GM23338 (cell line): ENCODE measurements at regions not wholly inside any gene's neighbourhood (a gene's known extent, or its start where the extent isn't known, plus 50 kb on each side); places are given as distances from the start of the nearest gene placed in this dataset.

ENCODE experiments used
- ATAC-seq: fragments of 200-7000 bp; cut with Tn5 transposase; 3 replicates; pipeline ENCODE4 v1.9.1; 2020
- DNase-seq: peaks from one replicate; pipeline ENCODE4 v3.0.0-alpha.2; 2015; ENCODE audit warnings: low spot score
- H2AFZ ChIP-seq: fragments of 200-600 bp; sonication (generic); 2 replicates; pipeline ENCODE4 v1.8.0; 2016; ENCODE audit warnings: antibody characterized with exemption, mild to moderate bottlenecking, moderate library complexity
- H3F3A ChIP-seq: fragments of 200-600 bp; sonication (generic); replicated peaks from 2 replicates; pipeline ENCODE4 v1.8.0; 2017; ENCODE audit warnings: antibody characterized with exemption, mixed run types, low read depth
- H3K27ac ChIP-seq: fragments of 200-600 bp; sonication (generic); 2 replicates; pipeline ENCODE4 v1.6.1; 2016; ENCODE audit warnings: low read depth
- H3K27me3 ChIP-seq: fragments of 200-600 bp; sonication (generic); 2 replicates; pipeline ENCODE4 v1.8.0; 2016; ENCODE audit warnings: mild to moderate bottlenecking, mixed run types, moderate library complexity; ENCODE audit not compliant: insufficient read depth
- H3K36me3 ChIP-seq: fragments of 200-600 bp; sonication (generic); 2 replicates; pipeline ENCODE4 v1.8.0; 2016; ENCODE audit warnings: mild to moderate bottlenecking; ENCODE audit not compliant: insufficient read depth
- H3K4me1 ChIP-seq: fragments of 200-600 bp; sonication (generic); 2 replicates; pipeline ENCODE4 v1.8.0; 2016; ENCODE audit warnings: mild to moderate bottlenecking, moderate library complexity; ENCODE audit not compliant: insufficient read depth
- H3K4me2 ChIP-seq: fragments of 200-600 bp; sonication (generic); 2 replicates; pipeline ENCODE4 v1.7.1; 2017; ENCODE audit warnings: mixed run types
- H3K4me3 ChIP-seq: fragments of 200-600 bp; sonication (generic); 2 replicates; pipeline ENCODE4 v1.6.1; 2016; ENCODE audit warnings: mixed run types
- H3K79me2 ChIP-seq: fragments of 200-600 bp; sonication (generic); replicated peaks from 2 replicates; pipeline ENCODE4 v1.8.0; 2017; ENCODE audit warnings: mild to moderate bottlenecking; ENCODE audit not compliant: insufficient read depth
- H3K9me2 ChIP-seq: fragments of 200-600 bp; sonication (generic); 2 replicates; pipeline ENCODE4 v1.8.0; 2017; ENCODE audit not compliant: insufficient read depth
- H4K20me1 ChIP-seq: fragments of 200-600 bp; sonication (generic); replicated peaks from 2 replicates; pipeline ENCODE4 v1.8.0; 2017; ENCODE audit warnings: mild to moderate bottlenecking; ENCODE audit not compliant: insufficient read depth
- H3K27ac Mint-ChIP-seq: 2 replicates; pipeline ENCODE4 v1.8.0; 2020; ENCODE audit warnings: inconsistent platforms, mild to moderate bottlenecking, moderate library complexity, mixed read lengths
- H3K27me3 Mint-ChIP-seq: 3 replicates; pipeline ENCODE4 v1.8.0; 2022; ENCODE audit warnings: low read depth, mild to moderate bottlenecking, moderate library complexity, mixed read lengths, inconsistent platforms; ENCODE audit not compliant: insufficient read depth, poor library complexity
- H3K36me3 Mint-ChIP-seq: 3 replicates; pipeline ENCODE4 v1.8.0; 2021; ENCODE audit warnings: low read depth, mild to moderate bottlenecking, inconsistent platforms, moderate library complexity, mixed read lengths
- H3K4me1 Mint-ChIP-seq: 3 replicates; pipeline ENCODE4 v1.8.0; 2020; ENCODE audit warnings: mild to moderate bottlenecking, inconsistent platforms, mixed read lengths
- H3K4me3 Mint-ChIP-seq: 3 replicates; pipeline ENCODE4 v1.8.0; 2021; ENCODE audit warnings: moderate library complexity, mild to moderate bottlenecking, inconsistent platforms, mixed read lengths
- H3K9me3 Mint-ChIP-seq: 3 replicates; pipeline ENCODE4 v1.8.0; 2020; ENCODE audit warnings: moderate library complexity, mild to moderate bottlenecking, inconsistent platforms, mixed read lengths
- EZH2phosphoT487 ChIP-seq: fragments of 200-600 bp; sonication (generic); IDR thresholded peaks from one replicate; pipeline ENCODE4 v1.8.1; 2018; ENCODE audit warnings: antibody characterized with exemption; ENCODE audit not compliant: unreplicated experiment
- NANOG ChIP-seq: IDR thresholded peaks from 2 replicates; pipeline ENCODE4 v1.6.1; 2016; ENCODE audit warnings: antibody characterized with exemption, borderline replicate concordance
- POLR2AphosphoS5 ChIP-seq: IDR thresholded peaks from 2 replicates; pipeline ENCODE4 v1.6.1; 2016; ENCODE audit warnings: antibody characterized with exemption, low read depth
- STAT1 ChIP-seq: IDR thresholded peaks from one replicate; pipeline ENCODE4 v1.6.1; 2016; ENCODE audit warnings: antibody characterized with exemption; ENCODE audit not compliant: unreplicated experiment
- ZNF114 ChIP-seq: fragments of 250-450 bp; sonication (Bioruptor Pico); IDR thresholded peaks from 2 replicates; pipeline ENCODE4 v1.5.0; 2020; ENCODE audit warnings: mild to moderate bottlenecking, moderate library complexity
- ZNF331 ChIP-seq: fragments of 250-450 bp; sonication (Bioruptor Pico); IDR thresholded peaks from 2 replicates; pipeline ENCODE4 v1.5.0; 2020; ENCODE audit warnings: low read depth, mild to moderate bottlenecking, moderate library complexity
- TF ChIP-seq, protein P1 (sequence below), 2 experiments: fragments of 200-600 bp in 1 of 2; sonication (generic) in 1 of 2; conservative IDR thresholded peaks; 2 replicates each; pipeline versions ENCODE4 v1.5.1 to v1.6.1; 2016 to 2017; ENCODE audit warnings: antibody characterized with exemption in 2 of 2, low read depth in 2 of 2, mild to moderate bottlenecking in 2 of 2, moderate library complexity in 1 of 2
- TF ChIP-seq, protein P2 (sequence below): IDR thresholded peaks from one replicate; pipeline ENCODE4 v1.6.1; 2018; ENCODE audit warnings: antibody characterized with exemption; ENCODE audit not compliant: unreplicated experiment

DNA sequence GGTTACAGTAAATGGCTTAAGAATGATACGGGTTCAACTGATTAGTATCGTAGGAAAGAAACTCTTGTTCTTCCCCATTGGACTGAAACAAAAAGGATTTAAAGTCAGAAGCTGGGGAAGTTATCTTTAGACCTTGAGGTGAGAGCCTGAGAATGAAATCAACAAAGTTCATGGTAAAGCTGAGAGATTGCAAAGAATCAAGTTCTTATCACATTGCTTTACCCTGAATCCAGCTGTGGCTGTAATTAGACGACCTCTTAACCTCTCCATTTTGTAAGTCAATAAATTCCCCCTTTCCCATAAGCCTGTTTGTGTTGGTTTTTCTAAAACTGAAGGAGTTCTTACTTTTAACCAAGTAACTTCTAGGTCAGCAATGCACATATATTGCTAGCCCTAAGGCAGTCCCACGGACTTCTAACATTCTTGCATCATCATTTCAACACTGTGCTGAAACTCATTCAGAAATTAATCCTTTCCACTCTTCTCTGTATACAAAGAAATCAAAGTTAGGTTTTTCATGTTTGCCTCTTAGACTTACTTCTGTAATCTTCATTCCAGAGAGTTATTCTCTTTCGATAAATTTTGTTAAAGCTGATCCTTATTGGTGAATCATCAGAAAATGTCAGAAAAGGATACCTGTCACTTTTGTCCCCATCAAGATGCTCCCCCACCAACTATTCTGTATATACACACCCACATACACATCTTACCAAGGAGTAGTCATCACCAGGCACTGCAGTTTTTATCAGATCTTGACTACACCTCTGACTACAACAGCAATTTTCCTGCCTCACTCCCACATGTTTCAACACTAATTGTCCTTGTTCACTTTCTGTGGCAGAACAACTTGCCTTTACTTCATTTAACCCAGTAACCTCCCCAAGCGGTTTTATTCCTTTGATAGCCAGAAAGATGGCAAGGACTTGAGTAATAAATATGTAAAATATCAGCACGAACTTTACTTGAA is 77.9 kb upstream of the STK26 start:
- Histone ChIP-seq H3K36me3 (no peaks in the 10 kb centered on the region), H3K79me2 (no peaks in the 10 kb centered on the region), H3K27ac (no peak overlapping the region), H3K9me2 (no peaks in the 10 kb centered on the region), H3K4me3 (no peak overlapping the region), H3K27me3 (no peaks in the 10 kb centered on the region), H3K4me1 (no peaks in the 10 kb centered on the region), H3F3A (no peaks in the 10 kb centered on the region), H3K4me2 (no peak overlapping the region), H4K20me1 (no peaks in the 10 kb centered on the region), H2AFZ (no peak overlapping the region)
- H3K9me3 Mint-ChIP-seq, result no peaks in the 10 kb centered on the region
- ATAC-seq (no peak), DNase-seq (no peak)
- no peaks in the 10 kb centered on the region for H3K4me1 Mint-ChIP-seq
- no peak overlapping the region for H3K4me3 Mint-ChIP-seq
- H3K27me3 Mint-ChIP-seq, result no peaks in the 10 kb centered on the region
- H3K36me3 Mint-ChIP-seq, result no peaks in the 10 kb centered on the region
- no peak overlapping the region for H3K27ac Mint-ChIP-seq
- TF ChIP-seq, protein P1, sequence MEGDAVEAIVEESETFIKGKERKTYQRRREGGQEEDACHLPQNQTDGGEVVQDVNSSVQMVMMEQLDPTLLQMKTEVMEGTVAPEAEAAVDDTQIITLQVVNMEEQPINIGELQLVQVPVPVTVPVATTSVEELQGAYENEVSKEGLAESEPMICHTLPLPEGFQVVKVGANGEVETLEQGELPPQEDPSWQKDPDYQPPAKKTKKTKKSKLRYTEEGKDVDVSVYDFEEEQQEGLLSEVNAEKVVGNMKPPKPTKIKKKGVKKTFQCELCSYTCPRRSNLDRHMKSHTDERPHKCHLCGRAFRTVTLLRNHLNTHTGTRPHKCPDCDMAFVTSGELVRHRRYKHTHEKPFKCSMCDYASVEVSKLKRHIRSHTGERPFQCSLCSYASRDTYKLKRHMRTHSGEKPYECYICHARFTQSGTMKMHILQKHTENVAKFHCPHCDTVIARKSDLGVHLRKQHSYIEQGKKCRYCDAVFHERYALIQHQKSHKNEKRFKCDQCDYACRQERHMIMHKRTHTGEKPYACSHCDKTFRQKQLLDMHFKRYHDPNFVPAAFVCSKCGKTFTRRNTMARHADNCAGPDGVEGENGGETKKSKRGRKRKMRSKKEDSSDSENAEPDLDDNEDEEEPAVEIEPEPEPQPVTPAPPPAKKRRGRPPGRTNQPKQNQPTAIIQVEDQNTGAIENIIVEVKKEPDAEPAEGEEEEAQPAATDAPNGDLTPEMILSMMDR (conservative IDR thresholded peaks at IDR 0.05; ENCODE audit: low read depth in 2 of 2), result no peak
- TF ChIP-seq ZNF114 (no peak), POLR2AphosphoS5 (no peak), NANOG (no peak), EZH2phosphoT487 (no peak), ZNF331 (CRISPR knock-in tag) (no peak), STAT1 (no peak)

DNA sequence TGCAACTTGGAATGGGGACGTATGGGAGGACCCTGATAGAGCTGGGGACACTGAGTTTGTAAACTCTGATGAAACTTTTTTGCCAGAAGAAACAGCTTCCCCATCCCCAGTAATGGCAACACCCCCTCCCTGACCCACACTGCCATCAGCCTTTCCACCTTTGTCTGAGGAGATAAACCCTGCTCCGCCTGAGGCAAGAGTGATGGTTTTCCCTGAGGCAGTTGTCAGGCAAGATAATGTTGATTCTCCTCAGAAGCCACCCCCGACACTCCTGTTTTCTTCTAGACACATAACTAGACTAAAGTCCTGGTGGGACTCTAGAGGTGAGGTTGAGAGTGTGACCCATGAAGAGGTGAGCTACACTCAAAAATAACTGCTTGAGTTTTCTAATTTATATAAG is 71.9 kb upstream of the STK26 start:
- Histone ChIP-seq H3K4me2 (no peak overlapping the region), H3K4me3 (no peak overlapping the region), H3K27me3 (no peaks in the 10 kb centered on the region), H3K9me2 (no peaks in the 10 kb centered on the region), H3K79me2 (no peaks in the 10 kb centered on the region), H2AFZ (no peak overlapping the region), H3K27ac (no peak overlapping the region), H3F3A (no peaks in the 10 kb centered on the region), H4K20me1 (no peaks in the 10 kb centered on the region), H3K36me3 (no peaks in the 10 kb centered on the region), H3K4me1 (no peaks in the 10 kb centered on the region)
- Mint-ChIP-seq H3K4me3 (no peak overlapping the region), H3K27ac (no peak overlapping the region), H3K27me3 (no peaks in the 10 kb centered on the region), H3K4me1 (peaks cover 4% of the 10 kb centered on the region; the same call in 1 of the 3 replicates), H3K36me3 (no peaks in the 10 kb centered on the region), H3K9me3 (no peaks in the 10 kb centered on the region)
- ATAC-seq (no peak), DNase-seq (no peak)
- TF ChIP-seq, protein P2, sequence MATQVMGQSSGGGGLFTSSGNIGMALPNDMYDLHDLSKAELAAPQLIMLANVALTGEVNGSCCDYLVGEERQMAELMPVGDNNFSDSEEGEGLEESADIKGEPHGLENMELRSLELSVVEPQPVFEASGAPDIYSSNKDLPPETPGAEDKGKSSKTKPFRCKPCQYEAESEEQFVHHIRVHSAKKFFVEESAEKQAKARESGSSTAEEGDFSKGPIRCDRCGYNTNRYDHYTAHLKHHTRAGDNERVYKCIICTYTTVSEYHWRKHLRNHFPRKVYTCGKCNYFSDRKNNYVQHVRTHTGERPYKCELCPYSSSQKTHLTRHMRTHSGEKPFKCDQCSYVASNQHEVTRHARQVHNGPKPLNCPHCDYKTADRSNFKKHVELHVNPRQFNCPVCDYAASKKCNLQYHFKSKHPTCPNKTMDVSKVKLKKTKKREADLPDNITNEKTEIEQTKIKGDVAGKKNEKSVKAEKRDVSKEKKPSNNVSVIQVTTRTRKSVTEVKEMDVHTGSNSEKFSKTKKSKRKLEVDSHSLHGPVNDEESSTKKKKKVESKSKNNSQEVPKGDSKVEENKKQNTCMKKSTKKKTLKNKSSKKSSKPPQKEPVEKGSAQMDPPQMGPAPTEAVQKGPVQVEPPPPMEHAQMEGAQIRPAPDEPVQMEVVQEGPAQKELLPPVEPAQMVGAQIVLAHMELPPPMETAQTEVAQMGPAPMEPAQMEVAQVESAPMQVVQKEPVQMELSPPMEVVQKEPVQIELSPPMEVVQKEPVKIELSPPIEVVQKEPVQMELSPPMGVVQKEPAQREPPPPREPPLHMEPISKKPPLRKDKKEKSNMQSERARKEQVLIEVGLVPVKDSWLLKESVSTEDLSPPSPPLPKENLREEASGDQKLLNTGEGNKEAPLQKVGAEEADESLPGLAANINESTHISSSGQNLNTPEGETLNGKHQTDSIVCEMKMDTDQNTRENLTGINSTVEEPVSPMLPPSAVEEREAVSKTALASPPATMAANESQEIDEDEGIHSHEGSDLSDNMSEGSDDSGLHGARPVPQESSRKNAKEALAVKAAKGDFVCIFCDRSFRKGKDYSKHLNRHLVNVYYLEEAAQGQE, result no peak
